ENCODE measurements at regions not wholly inside any gene's neighbourhood (a gene's known extent, or its start where the extent isn't known, plus 50 kb on each side); places are given as distances from the start of the nearest gene placed in this dataset.

- no peaks in the 10 kb centered on the region for H3K9me2 ChIP-seq (ENCODE audit: insufficient read depth, low read length)
- no peak overlapping the region for H3K4me3 ChIP-seq (ENCODE audit: low read depth, low read length, poor library complexity, severe bottlenecking)
- ChIA-PET POLR2A (no interaction called here), CTCF (ENCODE audit: unreplicated experiment) (interaction anchor here (0.5 kb wide), 1 partner anchor 285 kb away, joined by 3 read pairs; no protein-coding TSS in a partner anchor)
- H2AFZ ChIP-seq (ENCODE audit: low read length), result no peak overlapping the region
- TF ChIP-seq CTCF (conservative IDR thresholded peaks at IDR 0.05; ENCODE audit: low read length) (no peak), EZH2phosphoT487 (IDR thresholded peaks at IDR 0.05; ENCODE audit: borderline replicate concordance, low read depth, low read length) (no peak)
- no peaks in the 10 kb centered on the region for H3K36me3 ChIP-seq (ENCODE audit: insufficient read depth, low read length)
- H3K4me1 ChIP-seq (ENCODE audit: insufficient read depth, low read length, poor library complexity, severe bottlenecking), result no peaks in the 10 kb centered on the region
- no peak overlapping the region for H3K27ac ChIP-seq (ENCODE audit: low read depth, low read length, poor library complexity, severe bottlenecking)
- H3K79me2 ChIP-seq (ENCODE audit: insufficient read depth, low read depth, low read length), result no peaks in the 10 kb centered on the region
- H3K4me2 ChIP-seq (ENCODE audit: low read length), result no peak overlapping the region
- H4K20me1 ChIP-seq (ENCODE audit: insufficient read depth, low read length), result no peaks in the 10 kb centered on the region
- H3K9me3 ChIP-seq (ENCODE audit: low read length), result no peaks in the 10 kb centered on the region
- intact Hi-C loops (cut with micrococcal nuclease; ENCODE audit: unreplicated experiment), result no loop called here
- BruUV-seq (replicated peaks), result no TSS peak
- DNase-seq (ENCODE audit: low spot score), result no peak
Observed at GRCh38 chr4:108331905-108332632, 163.3 kb upstream of the LEF1 start.

- Histone ChIP-seq H3K79me2 (ENCODE audit: insufficient read depth, low read depth, low read length) (no peaks in the 10 kb centered on the region), H3K9me3 (ENCODE audit: low read length) (no peaks in the 10 kb centered on the region), H3K4me1 (ENCODE audit: insufficient read depth, low read length, poor library complexity, severe bottlenecking) (no peaks in the 10 kb centered on the region), H3K27ac (ENCODE audit: low read depth, low read length, poor library complexity, severe bottlenecking) (no peak overlapping the region), H3K36me3 (ENCODE audit: insufficient read depth, low read length) (no peaks in the 10 kb centered on the region), H3K4me3 (ENCODE audit: low read depth, low read length, poor library complexity, severe bottlenecking) (no peak overlapping the region), H3K9me2 (ENCODE audit: insufficient read depth, low read length) (no peaks in the 10 kb centered on the region), H4K20me1 (ENCODE audit: insufficient read depth, low read length) (no peaks in the 10 kb centered on the region), H2AFZ (ENCODE audit: low read length) (no peak overlapping the region), H3K4me2 (ENCODE audit: low read length) (no peak overlapping the region)
- TF ChIP-seq EZH2phosphoT487 (IDR thresholded peaks at IDR 0.05; ENCODE audit: borderline replicate concordance, low read depth, low read length) (no peak), CTCF (conservative IDR thresholded peaks at IDR 0.05; ENCODE audit: low read length) (no peak)
- no peak for DNase-seq (ENCODE audit: low spot score)
- BruUV-seq (replicated peaks), result no TSS peak
- ChIA-PET CTCF (ENCODE audit: unreplicated experiment) (no interaction called here), POLR2A (interaction anchor here (0.6 kb wide), 1 partner anchor 821 kb away, joined by 3 read pairs; no protein-coding TSS in a partner anchor)
- intact Hi-C loops (cut with micrococcal nuclease; ENCODE audit: unreplicated experiment), result no loop called here
Observed at GRCh38 chr4:108328383-108328732, 159.6 kb upstream of the LEF1 start.

- CTCF ChIA-PET (ENCODE audit: unreplicated experiment), result no interaction called here
- Histone ChIP-seq H3K4me2 (ENCODE audit: low read length) (no peak overlapping the region), H2AFZ (ENCODE audit: low read length) (no peak overlapping the region), H3K79me2 (ENCODE audit: insufficient read depth, low read depth, low read length) (no peaks in the 10 kb centered on the region), H4K20me1 (ENCODE audit: insufficient read depth, low read length) (no peaks in the 10 kb centered on the region), H3K4me3 (ENCODE audit: low read depth, low read length, poor library complexity, severe bottlenecking) (no peak overlapping the region), H3K9me2 (ENCODE audit: insufficient read depth, low read length) (no peaks in the 10 kb centered on the region), H3K36me3 (ENCODE audit: insufficient read depth, low read length) (no peaks in the 10 kb centered on the region), H3K4me1 (ENCODE audit: insufficient read depth, low read length, poor library complexity, severe bottlenecking) (no peaks in the 10 kb centered on the region), H3K27ac (ENCODE audit: low read depth, low read length, poor library complexity, severe bottlenecking) (no peak overlapping the region), H3K9me3 (ENCODE audit: low read length) (no peaks in the 10 kb centered on the region)
- intact Hi-C loops (cut with micrococcal nuclease; ENCODE audit: unreplicated experiment), result no loop called here
- TF ChIP-seq CTCF (conservative IDR thresholded peaks at IDR 0.05; ENCODE audit: low read length) (no peak), EZH2phosphoT487 (IDR thresholded peaks at IDR 0.05; ENCODE audit: borderline replicate concordance, low read depth, low read length) (no peak)
- no peak for DNase-seq (ENCODE audit: low spot score)
- no TSS peak for BruUV-seq (replicated peaks)
- POLR2A ChIA-PET, result no interaction called here
Observed at GRCh38 chr4:108327642-108328382, 159.1 kb upstream of the LEF1 start.

Measured in OCI-LY7 (cell line).